HL-60 (cell line): ENCODE measurements at regions not wholly inside any gene's neighbourhood (a gene's known extent, or its start where the extent isn't known, plus 50 kb on each side); places are given as distances from the start of the nearest gene placed in this dataset.

ENCODE experiments used
- DNase-seq, 2 experiments: peaks; one replicate each; pipeline ENCODE4 v3.0.0-alpha.2; 2010 to 2020; ENCODE audit warnings: low read depth in 1 of 2, low spot score in 1 of 2
- H3K27ac ChIP-seq: fragments of 250-450 bp; sonication (Bioruptor Pico); replicated peaks from 2 replicates; pipeline ENCODE4 v1.5.1; 2020; ENCODE audit warnings: mild to moderate bottlenecking, moderate library complexity
- H3K27me3 ChIP-seq: fragments of 250-450 bp; sonication (Bioruptor Pico); 2 replicates; pipeline ENCODE4 v1.5.1; 2021; ENCODE audit warnings: mild to moderate bottlenecking, moderate library complexity; ENCODE audit not compliant: insufficient read depth, poor library complexity, severe bottlenecking
- H3K4me3 ChIP-seq: replicated peaks from 2 replicates; pipeline ENCODE4 v1.5.1; 2011; ENCODE audit warnings: mild to moderate bottlenecking, control low read depth, low read length; ENCODE audit not compliant: insufficient read depth
- GABPA ChIP-seq: IDR thresholded peaks from 2 replicates; pipeline ENCODE4 v1.6.1; 2012; ENCODE audit warnings: low read depth
- POLR2AphosphoS5 ChIP-seq: IDR thresholded peaks from 2 replicates; pipeline ENCODE4 v1.6.1; 2012; ENCODE audit warnings: low read depth
- SPI1 ChIP-seq: IDR thresholded peaks from 2 replicates; pipeline ENCODE4 v1.6.1; 2012; ENCODE audit warnings: low read depth, mild to moderate bottlenecking, borderline replicate concordance
- TF ChIP-seq, protein P1 (sequence below): IDR thresholded peaks from 2 replicates; pipeline ENCODE4 v1.6.1; 2012; ENCODE audit warnings: low read depth; ENCODE audit not compliant: insufficient replicate concordance
- TF ChIP-seq, protein P2 (sequence below): IDR thresholded peaks from one replicate; pipeline ENCODE4 v1.5.1; 2011; ENCODE audit warnings: low read length, control low read depth, inconsistent platforms; ENCODE audit not compliant: insufficient read depth

DNA sequence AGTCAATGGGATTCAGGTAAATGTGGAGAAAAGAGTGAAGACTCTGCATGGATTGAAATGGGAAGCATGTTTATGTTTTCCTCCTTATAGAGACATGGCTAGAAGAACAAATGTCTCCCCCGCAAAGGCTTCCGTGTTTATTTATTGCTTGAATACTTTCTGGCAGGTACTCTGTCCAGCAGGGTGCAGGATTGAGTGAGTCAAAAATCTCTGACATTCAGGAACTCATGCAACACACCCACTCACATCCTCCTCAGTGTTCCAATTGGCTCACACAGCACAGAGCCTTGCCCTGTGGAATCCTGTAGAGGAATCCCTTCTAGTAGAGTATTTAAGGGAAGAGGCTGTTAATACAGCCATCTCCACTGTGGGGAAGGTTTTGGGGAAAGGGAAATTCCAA, 290.3 kb upstream of the VWC2 start:
- H3K4me3 ChIP-seq, result no peak overlapping the region
- DNase-seq, result peak in 1 of 2 experiments; percentile 3

DNA sequence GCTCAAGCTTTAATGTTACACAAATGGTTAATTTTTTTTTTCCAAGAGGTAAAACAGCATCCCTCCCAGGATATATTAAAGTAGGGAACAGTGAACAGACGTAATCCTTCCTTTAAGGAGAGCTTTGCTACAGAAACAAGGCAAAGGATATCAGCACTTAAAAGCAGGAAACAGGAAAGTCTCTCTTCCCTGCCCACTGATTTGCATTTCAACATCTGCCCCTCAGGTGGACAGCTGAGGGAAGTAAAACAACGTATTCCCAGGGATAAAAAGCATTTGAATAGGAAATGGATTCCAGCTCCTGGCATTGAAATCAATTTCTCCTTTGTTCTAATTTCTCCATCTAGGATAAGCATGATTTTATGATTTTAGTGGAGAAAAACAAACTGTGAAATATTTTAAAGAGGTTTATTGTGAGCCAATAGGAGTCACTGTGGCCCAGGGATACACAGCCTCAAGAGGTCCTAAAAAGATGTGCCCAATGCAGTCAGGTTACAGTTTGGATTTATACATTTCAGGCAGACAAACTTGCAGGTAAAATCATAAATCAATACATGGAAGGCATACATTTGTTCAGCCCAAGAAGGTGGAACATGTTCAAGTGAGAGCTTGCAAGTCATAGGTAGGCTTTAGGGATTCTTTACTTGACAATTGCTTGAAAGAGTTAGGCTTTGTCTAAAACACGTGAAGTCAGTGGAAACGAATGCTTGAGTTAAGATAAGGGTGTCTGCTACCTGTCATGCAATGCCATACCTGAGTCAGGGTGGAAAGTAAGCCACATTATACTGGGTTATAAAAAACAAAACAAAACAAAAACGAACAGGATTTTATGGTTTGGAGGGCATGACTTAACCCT, 286.2 kb upstream of the VWC2 start:
- no peak for DNase-seq
- H3K27me3 ChIP-seq, result no peaks in the 10 kb centered on the region
- no peak overlapping the region for H3K4me3 ChIP-seq
- no peak overlapping the region for H3K27ac ChIP-seq
- TF ChIP-seq, protein P1, sequence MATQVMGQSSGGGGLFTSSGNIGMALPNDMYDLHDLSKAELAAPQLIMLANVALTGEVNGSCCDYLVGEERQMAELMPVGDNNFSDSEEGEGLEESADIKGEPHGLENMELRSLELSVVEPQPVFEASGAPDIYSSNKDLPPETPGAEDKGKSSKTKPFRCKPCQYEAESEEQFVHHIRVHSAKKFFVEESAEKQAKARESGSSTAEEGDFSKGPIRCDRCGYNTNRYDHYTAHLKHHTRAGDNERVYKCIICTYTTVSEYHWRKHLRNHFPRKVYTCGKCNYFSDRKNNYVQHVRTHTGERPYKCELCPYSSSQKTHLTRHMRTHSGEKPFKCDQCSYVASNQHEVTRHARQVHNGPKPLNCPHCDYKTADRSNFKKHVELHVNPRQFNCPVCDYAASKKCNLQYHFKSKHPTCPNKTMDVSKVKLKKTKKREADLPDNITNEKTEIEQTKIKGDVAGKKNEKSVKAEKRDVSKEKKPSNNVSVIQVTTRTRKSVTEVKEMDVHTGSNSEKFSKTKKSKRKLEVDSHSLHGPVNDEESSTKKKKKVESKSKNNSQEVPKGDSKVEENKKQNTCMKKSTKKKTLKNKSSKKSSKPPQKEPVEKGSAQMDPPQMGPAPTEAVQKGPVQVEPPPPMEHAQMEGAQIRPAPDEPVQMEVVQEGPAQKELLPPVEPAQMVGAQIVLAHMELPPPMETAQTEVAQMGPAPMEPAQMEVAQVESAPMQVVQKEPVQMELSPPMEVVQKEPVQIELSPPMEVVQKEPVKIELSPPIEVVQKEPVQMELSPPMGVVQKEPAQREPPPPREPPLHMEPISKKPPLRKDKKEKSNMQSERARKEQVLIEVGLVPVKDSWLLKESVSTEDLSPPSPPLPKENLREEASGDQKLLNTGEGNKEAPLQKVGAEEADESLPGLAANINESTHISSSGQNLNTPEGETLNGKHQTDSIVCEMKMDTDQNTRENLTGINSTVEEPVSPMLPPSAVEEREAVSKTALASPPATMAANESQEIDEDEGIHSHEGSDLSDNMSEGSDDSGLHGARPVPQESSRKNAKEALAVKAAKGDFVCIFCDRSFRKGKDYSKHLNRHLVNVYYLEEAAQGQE, result no peak
- TF ChIP-seq SPI1 (no peak), GABPA (no peak), POLR2AphosphoS5 (no peak)
- TF ChIP-seq, protein P2, sequence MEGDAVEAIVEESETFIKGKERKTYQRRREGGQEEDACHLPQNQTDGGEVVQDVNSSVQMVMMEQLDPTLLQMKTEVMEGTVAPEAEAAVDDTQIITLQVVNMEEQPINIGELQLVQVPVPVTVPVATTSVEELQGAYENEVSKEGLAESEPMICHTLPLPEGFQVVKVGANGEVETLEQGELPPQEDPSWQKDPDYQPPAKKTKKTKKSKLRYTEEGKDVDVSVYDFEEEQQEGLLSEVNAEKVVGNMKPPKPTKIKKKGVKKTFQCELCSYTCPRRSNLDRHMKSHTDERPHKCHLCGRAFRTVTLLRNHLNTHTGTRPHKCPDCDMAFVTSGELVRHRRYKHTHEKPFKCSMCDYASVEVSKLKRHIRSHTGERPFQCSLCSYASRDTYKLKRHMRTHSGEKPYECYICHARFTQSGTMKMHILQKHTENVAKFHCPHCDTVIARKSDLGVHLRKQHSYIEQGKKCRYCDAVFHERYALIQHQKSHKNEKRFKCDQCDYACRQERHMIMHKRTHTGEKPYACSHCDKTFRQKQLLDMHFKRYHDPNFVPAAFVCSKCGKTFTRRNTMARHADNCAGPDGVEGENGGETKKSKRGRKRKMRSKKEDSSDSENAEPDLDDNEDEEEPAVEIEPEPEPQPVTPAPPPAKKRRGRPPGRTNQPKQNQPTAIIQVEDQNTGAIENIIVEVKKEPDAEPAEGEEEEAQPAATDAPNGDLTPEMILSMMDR, result no peak

More for the DNA sequence above, 290.3 kb upstream of the VWC2 start:
- TF ChIP-seq SPI1 (no peak), POLR2AphosphoS5 (no peak), GABPA (no peak)
- TF ChIP-seq, protein P2, result no peak
- TF ChIP-seq, protein P1, result no peak
- H3K27me3 ChIP-seq, result no peaks in the 10 kb centered on the region
- no peak overlapping the region for H3K27ac ChIP-seq

DNA sequence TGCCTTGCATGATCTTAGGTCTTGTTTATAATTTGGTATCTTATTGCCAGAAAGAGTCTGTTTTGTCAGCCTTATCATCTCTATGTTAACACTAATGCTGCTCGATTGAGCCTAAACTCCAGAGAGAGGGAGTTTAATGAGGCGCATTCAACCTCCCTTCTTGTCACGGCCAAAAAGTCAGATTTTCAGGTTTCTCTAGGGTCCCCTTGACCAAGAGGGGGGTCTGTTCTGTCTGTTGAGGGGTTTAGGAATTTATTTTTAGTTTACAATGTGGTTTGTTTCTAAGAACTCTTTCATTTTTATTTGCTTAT, 285.7 kb upstream of the VWC2 start:
- TF ChIP-seq SPI1, result no peak
- no peak for TF ChIP-seq GABPA
- TF ChIP-seq, protein P1, result no peak
- TF ChIP-seq, protein P2, result no peak
- no peak for TF ChIP-seq POLR2AphosphoS5
- no peak for DNase-seq
- Histone ChIP-seq H3K27ac (no peak overlapping the region), H3K4me3 (no peak overlapping the region), H3K27me3 (no peaks in the 10 kb centered on the region)
